ENCODE measurements at regions not wholly inside any gene's neighbourhood (a gene's known extent, or its start where the extent isn't known, plus 50 kb on each side); places are given as distances from the start of the nearest gene placed in this dataset.
"Not testable (repeated sequence)": the region's sequence is repeated elsewhere in the genome, so short reads cannot be mapped to it uniquely, and the experiment has no call there.

GRCh38 chr6:103507052-103507451, 1352.7 kb downstream of the HACE1 start:
- Mint-ChIP-seq H3K36me3 (no peaks in the 10 kb centered on the region), H3K27ac (no peak overlapping the region), H3K27me3 (no peaks in the 10 kb centered on the region)

GRCh38 chr6:103505155-103505518, 1354.6 kb downstream of the HACE1 start:
- H3K4me1 ChIP-seq (ENCODE audit: insufficient read depth, low read length), result no peaks in the 10 kb centered on the region
- no peak for DNase-seq
- Mint-ChIP-seq H3K9me3 (peaks cover 0 to 10% (median 2%) of the 10 kb centered on the region in 5 donors), H3K27me3 (no peaks in the 10 kb centered on the region), H3K4me1 (no peaks in the 10 kb centered on the region), H3K36me3 (no peaks in the 10 kb centered on the region), H3K4me3 (no peak overlapping the region), H3K27ac (no peak overlapping the region)
- CTCF ChIA-PET, result no interaction called here
- no peak overlapping the region for H3K4me3 ChIP-seq (ENCODE audit: low read length)
- no peaks in the 10 kb centered on the region for H3K27me3 ChIP-seq (ENCODE audit: insufficient read depth, low read length, poor library complexity, severe bottlenecking)
- no peaks in the 10 kb centered on the region for H3K36me3 ChIP-seq (ENCODE audit: insufficient read depth, low read length)
- H3K27ac ChIP-seq (ENCODE audit: low read depth, low read length), result no peak overlapping the region
- POLR2A ChIA-PET, result no interaction called here
- no peaks in the 10 kb centered on the region for H3K9me3 ChIP-seq (ENCODE audit: low read length)

More at GRCh38 chr6:103507052-103507451, 1352.7 kb downstream of the HACE1 start:
- ChIA-PET CTCF (no interaction called here), POLR2A (no interaction called here)
- H3K4me1 ChIP-seq (ENCODE audit: insufficient read depth, low read length), result no peaks in the 10 kb centered on the region
- H3K36me3 ChIP-seq (ENCODE audit: insufficient read depth, low read length), result no peaks in the 10 kb centered on the region
- Mint-ChIP-seq H3K9me3 (peaks cover 1 to 10% (median 3%) of the 10 kb centered on the region in 5 donors), H3K4me3 (no peak overlapping the region), H3K4me1 (no peaks in the 10 kb centered on the region)
- no peaks in the 10 kb centered on the region for H3K9me3 ChIP-seq (ENCODE audit: low read length)
- no peak overlapping the region for H3K27ac ChIP-seq (ENCODE audit: low read depth, low read length)
- H3K27me3 ChIP-seq (ENCODE audit: insufficient read depth, low read length, poor library complexity, severe bottlenecking), result no peaks in the 10 kb centered on the region
- no peak overlapping the region for H3K4me3 ChIP-seq (ENCODE audit: low read length)
- no peak for DNase-seq

GRCh38 chr6:103504501-103505154, 1355.1 kb downstream of the HACE1 start:
- POLR2A ChIA-PET, result no interaction called here

GRCh38 chr6:103496588-103496987, 1363.1 kb downstream of the HACE1 start:
- H3K27me3 ChIP-seq (ENCODE audit: insufficient read depth, low read length, poor library complexity, severe bottlenecking); H3K27ac Mint-ChIP-seq; H3K27me3 Mint-ChIP-seq; H3K9me3 ChIP-seq (ENCODE audit: low read length); H3K36me3 Mint-ChIP-seq; H3K4me1 ChIP-seq (ENCODE audit: insufficient read depth, low read length); H3K36me3 ChIP-seq (ENCODE audit: insufficient read depth, low read length); POLR2A ChIA-PET; H3K4me1 Mint-ChIP-seq; H3K4me3 ChIP-seq (ENCODE audit: low read length); H3K27ac ChIP-seq (ENCODE audit: low read depth, low read length); CTCF ChIA-PET; DNase-seq; H3K4me3 Mint-ChIP-seq; H3K9me3 Mint-ChIP-seq: not testable (repeated sequence)

More at GRCh38 chr6:103504501-103505154, 1355.1 kb downstream of the HACE1 start:
- H3K27ac Mint-ChIP-seq, result no peak overlapping the region
- H3K9me3 Mint-ChIP-seq, result peaks cover 0 to 6% (median 2%) of the 10 kb centered on the region in 5 donors
- H3K4me3 Mint-ChIP-seq, result no peak overlapping the region
- no peak overlapping the region for H3K4me3 ChIP-seq (ENCODE audit: low read length)
- H3K36me3 ChIP-seq (ENCODE audit: insufficient read depth, low read length), result no peaks in the 10 kb centered on the region
- H3K4me1 ChIP-seq (ENCODE audit: insufficient read depth, low read length), result no peaks in the 10 kb centered on the region
- H3K27me3 ChIP-seq (ENCODE audit: insufficient read depth, low read length, poor library complexity, severe bottlenecking), result no peaks in the 10 kb centered on the region
- no peaks in the 10 kb centered on the region for H3K27me3 Mint-ChIP-seq
- no peak for DNase-seq
- no peak overlapping the region for H3K27ac ChIP-seq (ENCODE audit: low read depth, low read length)
- no peaks in the 10 kb centered on the region for H3K9me3 ChIP-seq (ENCODE audit: low read length)
- CTCF ChIA-PET, result no interaction called here
- no peaks in the 10 kb centered on the region for H3K36me3 Mint-ChIP-seq
- no peaks in the 10 kb centered on the region for H3K4me1 Mint-ChIP-seq

GRCh38 chr6:103456652-103457051, 1403.1 kb downstream of the HACE1 start:
- no peaks in the 10 kb centered on the region for H3K36me3 ChIP-seq (ENCODE audit: insufficient read depth, low read length)
- H3K27ac ChIP-seq (ENCODE audit: low read depth, low read length), result no peak overlapping the region
- Mint-ChIP-seq H3K36me3 (no peaks in the 10 kb centered on the region), H3K4me1 (no peaks in the 10 kb centered on the region), H3K9me3 (peaks cover 0 to 10% (median 3%) of the 10 kb centered on the region in 5 donors), H3K4me3 (no peak overlapping the region), H3K27ac (no peak overlapping the region), H3K27me3 (no peaks in the 10 kb centered on the region)
- no peaks in the 10 kb centered on the region for H3K4me1 ChIP-seq (ENCODE audit: insufficient read depth, low read length)
- DNase-seq, result no peak
- ChIA-PET POLR2A (no interaction called here), CTCF (no interaction called here)
- no peak overlapping the region for H3K4me3 ChIP-seq (ENCODE audit: low read length)
- no peaks in the 10 kb centered on the region for H3K9me3 ChIP-seq (ENCODE audit: low read length)
- H3K27me3 ChIP-seq (ENCODE audit: insufficient read depth, low read length, poor library complexity, severe bottlenecking), result no peaks in the 10 kb centered on the region

GRCh38 chr6:103455275-103455674, 1404.4 kb downstream of the HACE1 start:
- no peaks in the 10 kb centered on the region for H3K27me3 Mint-ChIP-seq
- no peaks in the 10 kb centered on the region for H3K4me1 Mint-ChIP-seq
- H3K4me3 ChIP-seq (ENCODE audit: low read length), result no peak overlapping the region
- H3K27me3 ChIP-seq (ENCODE audit: insufficient read depth, low read length, poor library complexity, severe bottlenecking), result no peaks in the 10 kb centered on the region
- H3K9me3 ChIP-seq (ENCODE audit: low read length), result no peaks in the 10 kb centered on the region
- ChIA-PET CTCF (no interaction called here), POLR2A (no interaction called here)
- H3K36me3 Mint-ChIP-seq, result no peaks in the 10 kb centered on the region
- no peaks in the 10 kb centered on the region for H3K4me1 ChIP-seq (ENCODE audit: insufficient read depth, low read length)
- no peak overlapping the region for H3K27ac Mint-ChIP-seq
- no peak overlapping the region for H3K27ac ChIP-seq (ENCODE audit: low read depth, low read length)
- H3K4me3 Mint-ChIP-seq, result no peak overlapping the region
- H3K36me3 ChIP-seq (ENCODE audit: insufficient read depth, low read length), result no peaks in the 10 kb centered on the region
- DNase-seq, result no peak
- H3K9me3 Mint-ChIP-seq, result peaks cover 0 to 8% (median 3%) of the 10 kb centered on the region in 5 donors

- no peak overlapping the region for H3K27ac Mint-ChIP-seq
- Histone ChIP-seq H3K9me3 (ENCODE audit: low read length) (no peaks in the 10 kb centered on the region), H3K4me3 (ENCODE audit: low read length) (no peak overlapping the region), H3K27me3 (ENCODE audit: insufficient read depth, low read length, poor library complexity, severe bottlenecking) (no peaks in the 10 kb centered on the region), H3K4me1 (ENCODE audit: insufficient read depth, low read length) (no peaks in the 10 kb centered on the region), H3K36me3 (ENCODE audit: insufficient read depth, low read length) (no peaks in the 10 kb centered on the region), H3K27ac (ENCODE audit: low read depth, low read length) (no peak overlapping the region)
- H3K36me3 Mint-ChIP-seq, result no peaks in the 10 kb centered on the region
- H3K27me3 Mint-ChIP-seq, result no peaks in the 10 kb centered on the region
- ChIA-PET POLR2A (no interaction called here), CTCF (no interaction called here)
- DNase-seq, result no peak
- H3K9me3 Mint-ChIP-seq, result peaks cover 0 to 6% (median 2%) of the 10 kb centered on the region in 5 donors
- no peaks in the 10 kb centered on the region for H3K4me1 Mint-ChIP-seq
- no peak overlapping the region for H3K4me3 Mint-ChIP-seq
Observed at GRCh38 chr6:103409475-103409874, 1450.2 kb downstream of the HACE1 start.

GRCh38 chr6:103405321-103405720, 1454.4 kb downstream of the HACE1 start:
- no peak overlapping the region for H3K27ac Mint-ChIP-seq
- no peaks in the 10 kb centered on the region for H3K4me1 Mint-ChIP-seq
- H3K4me1 ChIP-seq (ENCODE audit: insufficient read depth, low read length), result no peaks in the 10 kb centered on the region
- H3K27me3 ChIP-seq (ENCODE audit: insufficient read depth, low read length, poor library complexity, severe bottlenecking), result no peaks in the 10 kb centered on the region
- ChIA-PET POLR2A (no interaction called here), CTCF (no interaction called here)
- no peak for DNase-seq
- no peak overlapping the region for H3K4me3 ChIP-seq (ENCODE audit: low read length)
- no peaks in the 10 kb centered on the region for H3K36me3 Mint-ChIP-seq
- H3K36me3 ChIP-seq (ENCODE audit: insufficient read depth, low read length), result no peaks in the 10 kb centered on the region
- H3K9me3 Mint-ChIP-seq, result peaks cover 0 to 11% (median 2%) of the 10 kb centered on the region in 5 donors
- H3K27me3 Mint-ChIP-seq, result no peaks in the 10 kb centered on the region
- H3K4me3 Mint-ChIP-seq, result no peak overlapping the region
- H3K9me3 ChIP-seq (ENCODE audit: low read length), result no peaks in the 10 kb centered on the region
- no peak overlapping the region for H3K27ac ChIP-seq (ENCODE audit: low read depth, low read length)

GRCh38 chr6:103404799-103405198, 1454.9 kb downstream of the HACE1 start:
- Histone ChIP-seq H3K4me3 (ENCODE audit: low read length) (no peak overlapping the region), H3K27ac (ENCODE audit: low read depth, low read length) (no peak overlapping the region), H3K36me3 (ENCODE audit: insufficient read depth, low read length) (no peaks in the 10 kb centered on the region), H3K9me3 (ENCODE audit: low read length) (no peaks in the 10 kb centered on the region), H3K4me1 (ENCODE audit: insufficient read depth, low read length) (no peaks in the 10 kb centered on the region), H3K27me3 (ENCODE audit: insufficient read depth, low read length, poor library complexity, severe bottlenecking) (no peaks in the 10 kb centered on the region)
- no peak overlapping the region for H3K27ac Mint-ChIP-seq
- H3K4me1 Mint-ChIP-seq, result no peaks in the 10 kb centered on the region
- CTCF ChIA-PET, result no interaction called here
- no peaks in the 10 kb centered on the region for H3K27me3 Mint-ChIP-seq
- DNase-seq, result no peak
- H3K4me3 Mint-ChIP-seq, result no peak overlapping the region
- H3K9me3 Mint-ChIP-seq, result peaks cover 0 to 8% (median 2%) of the 10 kb centered on the region in 5 donors
- H3K36me3 Mint-ChIP-seq, result no peaks in the 10 kb centered on the region
- POLR2A ChIA-PET, result no interaction called here
